Left kidney (tissue), 1 donor: ENCODE measurements at regions not wholly inside any gene's neighbourhood (a gene's known extent, or its start where the extent isn't known, plus 50 kb on each side); places are given as distances from the start of the nearest gene placed in this dataset.

Experiments
- DNase-seq: peaks from one replicate; pipeline ENCODE4 v3.0.0-alpha.2; 2013

GRCh38 chr9:89655990-89656657, 51.3 kb downstream of the GADD45G start:
- DNase-seq: no peak

GRCh38 chr9:89657295-89657694, 52.5 kb downstream of the GADD45G start:
- no peak for DNase-seq

- DNase-seq: no peak
These were observed 53.0 kb downstream of the GADD45G start for GRCh38 chr9:89657765-89658164.

- no peak for DNase-seq
These were observed 53.6 kb downstream of the GADD45G start for GRCh38 chr9:89658401-89658800.

GRCh38 chr9:89658931-89659330, 54.1 kb downstream of the GADD45G start:
- no peak for DNase-seq

GRCh38 chr9:89659473-89659872, 54.7 kb downstream of the GADD45G start:
- DNase-seq: no peak

GRCh38 chr9:89659891-89660685, 55.3 kb downstream of the GADD45G start:
- no peak for DNase-seq

- DNase-seq: no peak
These were observed 56.7 kb downstream of the GADD45G start for GRCh38 chr9:89661391-89661949.

- peak; percentile 97 for DNase-seq
These were observed 57.3 kb downstream of the GADD45G start for GRCh38 chr9:89661956-89662717.

GRCh38 chr9:89662718-89663613, 58.2 kb downstream of the GADD45G start:
- no peak for DNase-seq

- no peak for DNase-seq
These were observed 58.8 kb downstream of the GADD45G start for GRCh38 chr9:89663614-89663970.

GRCh38 chr9:89664010-89664409, 59.2 kb downstream of the GADD45G start:
- DNase-seq: no peak

- no peak for DNase-seq
These were observed 60.1 kb downstream of the GADD45G start for GRCh38 chr9:89664896-89665329.

- DNase-seq: no peak
These were observed 61.6 kb downstream of the GADD45G start for GRCh38 chr9:89666364-89666763.

- DNase-seq: no peak
These were observed 62.1 kb downstream of the GADD45G start for GRCh38 chr9:89666950-89667349.

GRCh38 chr9:89667726-89668125, 62.9 kb downstream of the GADD45G start:
- DNase-seq: no peak

- no peak for DNase-seq
These were observed 63.5 kb downstream of the GADD45G start for GRCh38 chr9:89668216-89668865.

- no peak for DNase-seq
These were observed 64.0 kb downstream of the GADD45G start for GRCh38 chr9:89668866-89669246.

- no peak for DNase-seq
These were observed 64.6 kb downstream of the GADD45G start for GRCh38 chr9:89669361-89669842.

GRCh38 chr9:89670114-89670513, 65.3 kb downstream of the GADD45G start:
- no peak for DNase-seq
